Middle frontal gyrus (tissue), 1 donor: ENCODE measurements at regions not wholly inside any gene's neighbourhood (a gene's known extent, or its start where the extent isn't known, plus 50 kb on each side); places are given as distances from the start of the nearest gene placed in this dataset.
"Not testable (repeated sequence)": the region's sequence is repeated elsewhere in the genome, so short reads cannot be mapped to it uniquely, and the experiment has no call there.

ENCODE experiments used
- DNase-seq: peaks from one replicate; pipeline ENCODE4 v3.0.0-alpha.2; 2015; ENCODE audit warnings: low spot score; ENCODE audit errors: extremely low spot score

DNA sequence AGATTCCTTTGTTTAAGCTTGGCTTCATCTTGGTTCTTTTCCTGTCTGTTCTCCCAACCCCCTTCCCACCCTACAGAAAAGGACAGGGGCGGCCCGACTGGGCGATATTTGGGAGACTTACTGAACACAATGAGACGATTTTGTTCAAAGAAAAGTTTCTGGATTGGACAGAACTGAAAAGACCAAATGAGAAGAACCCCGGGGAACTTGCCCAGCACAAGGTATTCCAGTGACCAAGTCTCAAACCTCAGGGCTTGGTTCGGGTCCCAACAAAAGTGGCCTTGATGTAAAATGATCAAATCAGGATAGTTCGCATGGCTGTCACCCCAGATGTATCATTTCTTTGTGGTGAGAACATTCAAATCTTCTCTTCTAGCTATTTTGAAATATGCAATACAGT, 73.9 kb upstream of the LYZL2 start:
- DNase-seq, result not testable (repeated sequence)

DNA sequence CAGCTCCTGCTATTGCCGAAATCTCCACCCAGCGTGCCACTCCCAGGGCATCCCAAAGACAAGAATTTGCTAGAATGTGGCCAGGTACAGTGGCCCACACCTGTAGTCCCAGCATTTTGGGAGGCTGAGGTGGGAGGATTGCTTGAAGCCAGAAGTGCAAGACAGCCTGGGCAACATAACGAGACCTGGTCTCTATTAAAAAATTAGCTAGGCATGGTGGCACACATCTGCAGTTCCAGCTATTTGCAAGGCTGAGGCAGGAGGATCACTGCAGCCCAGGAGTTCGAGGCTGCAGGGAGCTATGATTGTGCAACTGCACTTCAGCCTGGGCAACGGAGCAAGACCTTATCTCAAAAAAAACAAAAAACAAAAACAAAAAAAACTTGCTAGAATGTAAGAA, 73.3 kb upstream of the LYZL2 start:
- DNase-seq, result no peak

DNA sequence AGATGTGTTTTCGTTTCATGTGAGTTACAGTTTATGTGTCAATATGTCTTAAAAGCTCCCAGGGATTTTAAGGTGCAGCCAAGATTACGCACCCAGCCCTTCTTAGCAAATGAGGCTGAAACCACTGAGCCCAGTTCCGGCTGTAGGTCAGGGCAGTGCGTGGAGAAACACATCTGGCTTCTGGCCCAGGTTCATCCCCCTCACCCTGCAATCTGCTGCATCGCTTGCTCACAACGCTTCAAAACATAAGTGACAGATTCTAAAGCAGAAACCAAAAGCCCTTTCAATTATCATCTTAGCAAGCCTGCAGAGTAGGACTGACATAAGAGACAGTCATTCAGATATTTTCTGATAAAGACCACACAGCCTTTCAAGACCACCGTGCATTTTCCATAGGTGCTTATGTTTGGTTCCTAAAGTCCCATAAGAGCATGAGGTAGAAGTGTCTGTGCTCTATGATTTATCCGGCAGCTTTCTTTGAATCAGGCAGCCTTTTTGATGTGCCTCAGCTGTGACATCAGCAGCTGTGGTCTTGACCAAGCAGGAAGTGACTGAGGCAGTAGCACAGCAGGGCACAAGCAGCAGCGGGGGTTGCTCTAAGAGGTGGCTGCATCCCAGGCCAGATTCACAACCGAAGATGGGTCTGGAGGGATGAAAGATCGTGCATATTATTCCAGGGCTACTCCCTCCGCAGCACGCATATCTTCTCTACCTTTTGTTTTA, 72.1 kb upstream of the LYZL2 start:
- no peak for DNase-seq

DNA sequence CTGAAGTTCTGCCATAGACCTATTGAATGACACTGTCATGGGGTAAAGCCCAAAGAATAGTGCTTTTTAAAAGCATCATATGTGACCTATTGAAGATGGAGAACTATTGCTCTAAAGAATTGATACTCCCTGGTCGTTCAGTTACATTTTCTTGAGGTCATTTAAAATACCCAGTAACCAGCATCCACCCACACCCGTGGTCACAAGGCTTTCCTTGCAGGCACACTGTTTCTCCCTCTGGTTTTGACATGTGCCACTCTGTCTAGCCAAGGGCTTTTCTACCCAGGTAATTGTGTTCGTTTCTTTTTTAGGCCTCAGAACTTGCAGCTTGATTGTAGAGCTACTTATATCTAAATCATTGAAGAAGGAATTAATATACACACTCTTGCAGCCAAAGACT, 68.3 kb upstream of the LYZL2 start:
- DNase-seq, result no peak

DNA sequence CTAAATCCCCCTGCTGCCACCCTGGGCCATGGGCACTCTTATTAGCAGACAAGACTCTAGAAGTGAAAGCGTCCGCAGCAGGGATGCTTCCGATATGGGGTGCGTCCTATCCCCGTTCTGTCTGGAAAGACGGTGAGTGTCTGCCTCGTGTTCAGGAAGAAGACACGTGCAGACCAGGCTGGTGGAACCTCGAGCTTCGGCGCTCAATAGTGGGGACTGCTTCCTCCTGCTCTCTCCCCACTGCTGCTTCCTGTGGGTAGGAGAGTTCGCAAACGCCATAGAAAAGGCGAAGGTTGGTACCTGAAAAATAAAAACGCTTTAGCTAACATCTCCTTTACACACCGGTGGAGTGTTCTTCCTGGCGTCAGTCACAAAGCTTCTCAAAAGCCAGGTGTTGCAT, 67.7 kb upstream of the LYZL2 start:
- not testable (repeated sequence) for DNase-seq

DNA sequence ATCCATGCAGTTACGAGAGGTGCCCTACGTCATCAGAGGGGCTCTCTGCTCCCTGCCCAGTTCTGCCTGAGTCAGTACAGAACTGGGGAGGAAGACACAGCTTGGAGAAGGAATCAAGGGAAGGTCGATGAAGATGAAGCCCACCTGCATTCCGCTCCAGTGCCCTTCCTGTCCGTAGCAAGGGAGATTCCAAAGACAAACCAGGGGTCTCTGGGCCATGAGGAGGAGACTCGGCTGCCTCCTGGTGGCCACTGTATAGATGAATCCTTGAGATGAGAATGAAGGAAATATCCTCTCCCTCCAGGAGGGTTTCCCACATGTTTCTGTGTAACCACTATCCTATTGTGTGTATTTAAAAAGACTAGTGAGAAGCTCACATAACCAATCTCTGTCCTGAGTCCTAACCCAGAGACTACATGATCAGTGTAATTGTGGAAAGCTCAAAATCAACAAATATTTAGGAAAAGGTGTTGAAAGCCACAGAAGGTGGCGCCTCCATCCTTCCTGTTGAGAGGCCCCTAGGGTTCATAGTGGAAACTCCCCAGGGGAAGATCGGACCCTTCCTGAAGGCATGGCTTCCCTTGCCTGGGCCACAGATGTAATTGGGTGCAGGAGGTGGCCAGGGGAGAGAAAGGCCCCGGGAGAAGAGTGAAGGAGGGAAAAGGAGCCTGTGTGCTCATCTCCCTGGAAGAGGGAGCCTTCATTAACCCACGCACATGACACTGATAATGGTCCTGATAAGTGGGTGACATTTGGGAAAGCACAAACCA, 67.0 kb upstream of the LYZL2 start:
- not testable (repeated sequence) for DNase-seq

DNA sequence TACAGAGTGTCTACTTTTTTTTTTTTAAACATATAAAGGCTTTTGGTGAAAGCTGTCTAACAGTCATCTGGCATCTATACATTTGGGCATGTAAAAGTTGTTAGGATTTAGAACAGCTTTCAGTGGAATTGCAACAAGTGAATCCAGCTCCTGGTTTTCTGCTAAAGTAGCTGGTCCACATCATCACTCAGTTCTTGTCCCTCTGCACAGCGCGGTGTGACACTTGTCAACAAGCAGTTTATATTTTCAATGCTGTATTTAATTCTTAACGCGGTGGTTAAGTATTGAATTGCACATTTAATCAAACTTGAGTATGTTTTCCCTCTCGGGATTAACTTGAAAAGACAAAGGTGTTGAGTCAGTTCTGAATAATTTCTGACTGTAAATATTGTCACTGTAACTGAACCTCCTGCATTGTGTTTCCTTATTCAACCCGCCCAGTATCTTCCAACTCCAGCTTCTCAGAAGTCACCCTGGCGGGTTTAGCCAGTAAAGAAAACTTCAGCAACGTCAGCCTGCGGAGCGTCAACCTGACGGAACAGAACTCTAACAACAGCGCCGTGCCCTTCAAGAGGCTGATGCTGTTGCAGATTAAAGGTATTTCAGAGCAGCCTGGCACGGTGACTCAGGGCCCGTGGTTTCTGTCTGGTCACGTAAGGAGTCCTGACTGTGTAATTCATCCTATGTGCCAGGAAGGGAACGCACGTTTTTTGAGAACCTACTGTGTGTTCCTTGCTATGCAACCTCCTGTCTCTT, 66.1 kb upstream of the LYZL2 start:
- DNase-seq, result not testable (repeated sequence)

DNA sequence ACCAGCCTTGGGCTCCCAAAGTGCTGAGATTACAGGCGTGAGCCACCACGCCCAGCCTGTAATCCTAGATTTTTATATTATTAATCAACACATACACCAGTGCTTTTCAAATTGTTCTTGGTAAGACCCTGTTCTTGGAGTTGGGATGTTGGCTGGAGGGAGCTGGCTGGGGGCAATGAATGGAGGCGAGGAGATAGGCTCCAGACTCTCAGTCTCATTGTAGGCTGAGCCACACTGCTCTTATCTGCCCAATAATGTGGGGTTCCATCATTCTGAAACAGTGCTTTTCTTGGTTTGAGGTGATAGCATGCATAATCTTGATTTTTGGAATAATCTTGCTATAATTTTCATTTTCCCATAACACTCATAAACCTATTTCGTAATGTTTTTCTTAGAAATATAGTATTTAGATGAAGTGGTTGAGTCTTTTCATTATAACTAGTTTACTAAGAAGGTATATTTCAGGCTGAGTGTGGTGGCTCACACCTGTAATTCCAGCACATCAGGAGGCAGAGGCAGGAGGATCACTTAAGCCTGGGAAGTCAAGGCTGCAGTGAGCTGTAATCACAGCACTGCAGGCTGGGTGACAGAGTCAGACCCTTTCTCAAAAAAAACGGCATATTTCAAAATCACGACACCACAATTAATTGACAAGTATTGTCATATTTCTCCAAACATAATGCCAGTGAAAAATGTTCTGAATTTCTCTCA, 65.1 kb upstream of the LYZL2 start:
- DNase-seq, result no peak

DNA sequence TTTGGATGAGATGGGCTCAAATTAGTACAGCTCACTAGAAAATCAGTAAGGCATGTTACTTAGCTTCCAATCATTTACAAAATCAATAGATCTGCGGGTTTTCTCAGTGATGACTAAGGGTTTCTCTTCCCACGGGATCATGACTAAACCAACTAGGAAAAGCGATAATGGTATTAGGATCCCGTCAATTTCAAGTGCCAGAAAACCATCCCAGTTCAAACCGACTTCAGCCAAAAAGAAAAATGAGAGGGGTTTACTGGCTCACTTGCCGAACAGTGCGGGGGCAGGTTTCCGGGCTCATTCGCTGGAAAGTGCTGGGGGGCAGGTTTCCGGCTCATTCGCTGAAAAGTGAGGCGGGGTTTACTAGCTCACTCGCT, 62.1 kb upstream of the LYZL2 start:
- DNase-seq, result no peak

DNA sequence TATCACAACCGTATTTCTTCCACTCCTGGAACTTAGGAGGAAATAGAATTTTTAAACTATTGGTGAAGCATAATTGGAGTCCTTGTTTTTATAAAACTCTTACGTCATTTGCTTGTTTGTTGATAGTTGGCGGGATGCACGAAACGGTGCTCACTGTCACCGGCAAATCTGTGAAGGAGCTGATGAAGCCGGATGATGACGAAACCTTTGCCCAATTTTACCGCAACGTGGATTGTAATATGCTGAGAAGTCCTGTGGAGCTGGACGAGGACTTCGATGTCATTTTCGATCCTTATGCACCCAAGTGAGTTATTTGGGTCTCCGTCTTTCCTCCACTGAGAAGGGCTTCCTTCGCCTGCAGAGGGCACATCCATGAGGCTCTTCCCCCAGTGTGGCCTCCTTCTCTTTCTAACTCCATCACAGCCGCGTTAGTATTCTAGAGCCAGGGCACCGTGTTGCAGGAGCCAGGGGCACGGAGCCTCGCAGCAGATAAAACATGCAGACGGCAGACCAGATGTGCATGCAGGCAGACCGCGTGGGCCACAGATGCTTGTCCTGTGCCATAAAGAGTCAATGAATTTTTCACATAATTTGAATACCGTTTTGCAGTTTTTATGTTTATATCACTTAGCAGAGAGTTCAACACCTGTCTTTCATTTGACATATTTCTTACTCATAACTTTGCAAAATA, 61.5 kb upstream of the LYZL2 start:
- DNase-seq, result not testable (repeated sequence)

DNA sequence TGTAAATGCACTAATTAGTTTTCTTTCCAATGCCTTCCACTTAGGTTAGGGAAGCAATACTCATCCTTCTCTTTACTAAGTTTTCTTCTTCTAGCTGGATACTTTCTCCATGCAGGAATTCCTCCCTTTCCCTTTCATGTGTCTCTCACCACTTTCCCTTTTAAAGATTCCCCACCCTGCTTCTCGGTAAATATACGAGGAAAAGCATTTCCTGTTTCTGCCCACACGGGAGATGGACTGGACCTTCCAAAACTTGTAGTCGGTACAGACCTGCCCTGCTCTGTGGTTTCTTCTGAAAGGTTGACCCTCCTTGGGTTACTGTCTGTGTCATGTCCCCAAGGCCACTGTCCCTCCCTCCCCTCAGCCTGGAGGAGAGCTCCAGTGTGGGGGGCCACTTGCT, 58.9 kb upstream of the LYZL2 start:
- no peak for DNase-seq

DNA sequence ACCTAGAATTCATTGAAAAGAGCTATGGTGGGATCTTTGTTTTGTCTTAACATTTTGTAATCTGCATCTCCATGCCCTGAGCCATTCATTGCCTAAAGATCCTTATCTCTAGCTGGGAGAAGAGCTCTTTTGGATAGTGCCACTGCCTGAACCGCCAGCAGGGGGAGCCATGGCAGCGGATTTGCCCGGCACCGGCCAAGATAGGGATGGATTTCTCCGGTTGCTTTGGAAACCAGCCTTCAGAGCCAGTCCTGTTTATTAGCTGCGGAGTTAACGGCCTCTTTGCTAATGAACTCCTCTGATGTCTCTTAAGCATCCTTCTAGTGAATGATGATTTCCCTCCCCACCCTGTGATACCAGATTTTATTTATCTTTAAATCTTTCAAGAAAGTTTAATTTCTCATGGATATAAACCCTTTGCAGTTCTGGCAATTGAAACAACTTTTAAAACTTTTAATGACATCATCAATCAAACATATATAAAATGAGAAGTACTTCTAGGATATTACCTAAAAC, 58.2 kb upstream of the LYZL2 start:
- DNase-seq, result peak; percentile 54

DNA sequence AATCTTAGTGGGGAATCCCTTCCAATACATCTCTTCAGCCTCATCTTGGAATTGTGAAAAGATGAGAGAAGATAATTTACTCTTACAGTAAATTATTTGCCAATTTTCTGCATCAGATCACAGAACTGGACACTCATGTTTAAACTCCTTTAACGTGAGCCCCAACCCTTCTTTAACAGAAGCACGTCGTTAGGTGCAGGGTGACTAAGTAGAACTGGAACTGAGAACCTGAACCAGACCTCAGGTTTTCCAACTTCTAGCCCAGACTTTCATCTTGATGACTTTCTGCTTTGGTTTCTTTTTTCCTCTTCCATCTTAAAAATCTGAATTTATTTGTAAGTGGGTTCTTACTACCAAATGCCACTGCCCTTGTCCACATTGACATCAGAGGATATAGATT, 57.2 kb upstream of the LYZL2 start:
- no peak for DNase-seq

DNA sequence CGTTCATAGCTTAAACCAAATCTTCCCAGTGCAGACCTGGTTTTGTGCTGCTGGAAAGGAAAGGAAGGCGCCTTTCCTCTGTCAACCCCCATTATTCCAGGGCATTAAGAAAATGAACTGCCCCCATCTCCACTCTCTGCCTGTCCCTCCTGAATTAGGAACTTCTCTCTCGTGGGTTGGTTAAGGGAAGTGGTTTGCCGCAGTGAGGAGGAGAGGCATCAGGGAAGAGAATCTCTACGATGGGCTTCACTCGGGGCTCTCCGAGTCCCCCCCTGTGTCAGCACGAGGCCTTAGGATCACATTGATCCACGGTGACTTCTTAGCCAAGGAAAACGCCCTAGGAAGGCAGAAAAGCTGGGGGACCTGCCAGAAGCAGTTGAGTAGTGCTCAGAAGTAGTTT, 53.9 kb upstream of the LYZL2 start:
- no peak for DNase-seq

DNA sequence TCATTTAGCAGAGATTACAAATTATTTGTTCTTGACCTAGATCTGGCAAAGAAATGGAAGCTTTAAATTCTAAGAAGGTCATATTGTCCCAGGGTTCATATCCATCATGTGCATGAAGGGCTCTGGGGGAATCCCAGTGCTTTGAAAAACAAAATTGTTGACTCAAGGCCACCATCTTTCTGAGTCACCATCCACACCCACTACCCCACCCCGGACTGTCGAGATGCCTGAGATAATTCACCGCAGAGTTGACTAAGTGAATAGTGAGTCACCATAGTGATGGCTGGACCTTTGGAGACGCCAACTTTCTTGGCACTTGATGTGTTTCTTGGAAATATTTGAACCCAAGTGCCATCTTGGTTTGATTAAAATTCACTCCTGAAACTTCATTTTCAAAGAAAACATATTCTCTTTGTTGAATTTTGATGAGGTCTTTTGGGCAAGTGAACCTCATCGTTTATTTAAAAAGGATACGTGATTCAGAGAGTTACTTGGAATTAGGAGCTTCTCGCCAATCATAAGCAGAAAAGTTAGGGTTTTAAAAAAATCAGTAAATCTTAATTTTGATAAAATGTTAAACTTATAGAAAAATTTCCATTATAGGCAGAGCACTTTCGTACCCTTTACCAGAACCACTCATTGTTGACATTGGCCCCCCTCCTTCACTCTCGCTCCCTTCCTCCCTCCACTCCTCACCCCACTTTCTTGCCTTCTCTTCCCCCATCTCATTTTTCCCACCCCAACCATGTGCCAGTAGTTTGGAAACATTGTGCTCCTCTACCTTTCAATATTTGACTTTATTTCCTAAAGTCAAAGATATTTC, 53.0 kb upstream of the LYZL2 start:
- DNase-seq, result not testable (repeated sequence)

DNA sequence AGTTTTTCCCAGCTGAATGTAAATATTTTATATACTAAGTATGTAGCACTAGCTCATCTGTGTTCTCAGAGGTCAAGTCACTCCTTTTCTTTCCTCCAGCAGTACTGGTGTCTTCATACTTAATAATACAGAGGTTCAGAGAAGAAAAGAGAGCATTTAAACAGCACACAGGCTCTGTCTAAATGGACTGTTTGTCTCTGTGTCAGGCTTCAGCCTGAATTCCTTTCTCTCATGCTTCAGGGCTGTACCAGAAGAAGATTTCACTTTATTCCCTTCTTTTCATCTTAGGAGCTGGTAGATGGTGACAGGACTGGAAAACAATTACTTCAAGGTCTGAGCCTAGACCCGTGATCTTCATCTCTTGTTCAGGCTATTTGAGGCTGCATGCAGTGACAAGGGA, 51.4 kb upstream of the LYZL2 start:
- no peak for DNase-seq
